ENCODE measurements at regions not wholly inside any gene's neighbourhood (a gene's known extent, or its start where the extent isn't known, plus 50 kb on each side); places are given as distances from the start of the nearest gene placed in this dataset.
A peak's percentile ranks its signal among the peaks of the same experiment; 100 is the strongest.

DNA sequence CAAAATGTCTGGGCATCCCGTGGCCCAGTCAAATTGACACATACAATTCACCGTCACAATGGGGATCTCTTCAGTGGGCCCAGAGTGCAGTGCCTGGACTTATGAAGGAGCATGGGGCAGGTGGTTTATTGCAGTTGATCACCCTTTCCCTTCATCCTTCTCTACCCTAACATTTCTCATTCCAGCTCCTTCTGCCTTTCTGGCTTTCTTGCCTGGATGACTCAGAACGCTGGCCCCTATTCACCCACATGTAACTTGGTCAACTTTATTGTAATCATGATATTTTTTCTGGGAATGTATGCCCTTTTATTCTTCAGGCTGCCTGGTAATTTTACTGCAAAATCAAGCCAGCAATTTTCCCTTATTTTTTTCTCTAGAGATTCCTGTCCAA, 179.9 kb upstream of the DTNBP1 start:
- Histone ChIP-seq H3K4me2 (no peak overlapping the region), H3K9me2 (ENCODE audit: insufficient read depth) (no peaks in the 10 kb centered on the region), H4K20me1 (replicated peaks; ENCODE audit: insufficient read depth) (no peaks in the 10 kb centered on the region), H3K36me3 (ENCODE audit: insufficient read depth) (no peaks in the 10 kb centered on the region), H3K4me3 (no peak overlapping the region), H2AFZ (peak overlapping the region; percentile 63; the same call in 1 of the 2 replicates), H3K27me3 (ENCODE audit: insufficient read depth) (no peaks in the 10 kb centered on the region), H3K4me1 (ENCODE audit: insufficient read depth) (no peaks in the 10 kb centered on the region), H3K79me2 (replicated peaks; ENCODE audit: insufficient read depth) (no peaks in the 10 kb centered on the region), H3K27ac (ENCODE audit: low read depth) (no peak overlapping the region), H3F3A (replicated peaks; ENCODE audit: low read depth) (no peaks in the 10 kb centered on the region)
- Mint-ChIP-seq H3K36me3 (ENCODE audit: low read depth) (no peaks in the 10 kb centered on the region), H3K27ac (no peak overlapping the region), H3K27me3 (ENCODE audit: insufficient read depth, low read depth, poor library complexity) (peaks cover 4% of the 10 kb centered on the region), H3K4me1 (peaks cover 17% of the 10 kb centered on the region), H3K4me3 (no peak overlapping the region), H3K9me3 (no peaks in the 10 kb centered on the region)
- DNase-seq (ENCODE audit: low spot score) (no peak), ATAC-seq (no peak)
- TF ChIP-seq, protein P1, sequence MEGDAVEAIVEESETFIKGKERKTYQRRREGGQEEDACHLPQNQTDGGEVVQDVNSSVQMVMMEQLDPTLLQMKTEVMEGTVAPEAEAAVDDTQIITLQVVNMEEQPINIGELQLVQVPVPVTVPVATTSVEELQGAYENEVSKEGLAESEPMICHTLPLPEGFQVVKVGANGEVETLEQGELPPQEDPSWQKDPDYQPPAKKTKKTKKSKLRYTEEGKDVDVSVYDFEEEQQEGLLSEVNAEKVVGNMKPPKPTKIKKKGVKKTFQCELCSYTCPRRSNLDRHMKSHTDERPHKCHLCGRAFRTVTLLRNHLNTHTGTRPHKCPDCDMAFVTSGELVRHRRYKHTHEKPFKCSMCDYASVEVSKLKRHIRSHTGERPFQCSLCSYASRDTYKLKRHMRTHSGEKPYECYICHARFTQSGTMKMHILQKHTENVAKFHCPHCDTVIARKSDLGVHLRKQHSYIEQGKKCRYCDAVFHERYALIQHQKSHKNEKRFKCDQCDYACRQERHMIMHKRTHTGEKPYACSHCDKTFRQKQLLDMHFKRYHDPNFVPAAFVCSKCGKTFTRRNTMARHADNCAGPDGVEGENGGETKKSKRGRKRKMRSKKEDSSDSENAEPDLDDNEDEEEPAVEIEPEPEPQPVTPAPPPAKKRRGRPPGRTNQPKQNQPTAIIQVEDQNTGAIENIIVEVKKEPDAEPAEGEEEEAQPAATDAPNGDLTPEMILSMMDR (conservative IDR thresholded peaks at IDR 0.05; ENCODE audit: low read depth in 2 of 2): no peak
- TF ChIP-seq, protein P2, sequence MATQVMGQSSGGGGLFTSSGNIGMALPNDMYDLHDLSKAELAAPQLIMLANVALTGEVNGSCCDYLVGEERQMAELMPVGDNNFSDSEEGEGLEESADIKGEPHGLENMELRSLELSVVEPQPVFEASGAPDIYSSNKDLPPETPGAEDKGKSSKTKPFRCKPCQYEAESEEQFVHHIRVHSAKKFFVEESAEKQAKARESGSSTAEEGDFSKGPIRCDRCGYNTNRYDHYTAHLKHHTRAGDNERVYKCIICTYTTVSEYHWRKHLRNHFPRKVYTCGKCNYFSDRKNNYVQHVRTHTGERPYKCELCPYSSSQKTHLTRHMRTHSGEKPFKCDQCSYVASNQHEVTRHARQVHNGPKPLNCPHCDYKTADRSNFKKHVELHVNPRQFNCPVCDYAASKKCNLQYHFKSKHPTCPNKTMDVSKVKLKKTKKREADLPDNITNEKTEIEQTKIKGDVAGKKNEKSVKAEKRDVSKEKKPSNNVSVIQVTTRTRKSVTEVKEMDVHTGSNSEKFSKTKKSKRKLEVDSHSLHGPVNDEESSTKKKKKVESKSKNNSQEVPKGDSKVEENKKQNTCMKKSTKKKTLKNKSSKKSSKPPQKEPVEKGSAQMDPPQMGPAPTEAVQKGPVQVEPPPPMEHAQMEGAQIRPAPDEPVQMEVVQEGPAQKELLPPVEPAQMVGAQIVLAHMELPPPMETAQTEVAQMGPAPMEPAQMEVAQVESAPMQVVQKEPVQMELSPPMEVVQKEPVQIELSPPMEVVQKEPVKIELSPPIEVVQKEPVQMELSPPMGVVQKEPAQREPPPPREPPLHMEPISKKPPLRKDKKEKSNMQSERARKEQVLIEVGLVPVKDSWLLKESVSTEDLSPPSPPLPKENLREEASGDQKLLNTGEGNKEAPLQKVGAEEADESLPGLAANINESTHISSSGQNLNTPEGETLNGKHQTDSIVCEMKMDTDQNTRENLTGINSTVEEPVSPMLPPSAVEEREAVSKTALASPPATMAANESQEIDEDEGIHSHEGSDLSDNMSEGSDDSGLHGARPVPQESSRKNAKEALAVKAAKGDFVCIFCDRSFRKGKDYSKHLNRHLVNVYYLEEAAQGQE (IDR thresholded peaks at IDR 0.05; ENCODE audit: unreplicated experiment): no peak
- TF ChIP-seq, protein P3, sequence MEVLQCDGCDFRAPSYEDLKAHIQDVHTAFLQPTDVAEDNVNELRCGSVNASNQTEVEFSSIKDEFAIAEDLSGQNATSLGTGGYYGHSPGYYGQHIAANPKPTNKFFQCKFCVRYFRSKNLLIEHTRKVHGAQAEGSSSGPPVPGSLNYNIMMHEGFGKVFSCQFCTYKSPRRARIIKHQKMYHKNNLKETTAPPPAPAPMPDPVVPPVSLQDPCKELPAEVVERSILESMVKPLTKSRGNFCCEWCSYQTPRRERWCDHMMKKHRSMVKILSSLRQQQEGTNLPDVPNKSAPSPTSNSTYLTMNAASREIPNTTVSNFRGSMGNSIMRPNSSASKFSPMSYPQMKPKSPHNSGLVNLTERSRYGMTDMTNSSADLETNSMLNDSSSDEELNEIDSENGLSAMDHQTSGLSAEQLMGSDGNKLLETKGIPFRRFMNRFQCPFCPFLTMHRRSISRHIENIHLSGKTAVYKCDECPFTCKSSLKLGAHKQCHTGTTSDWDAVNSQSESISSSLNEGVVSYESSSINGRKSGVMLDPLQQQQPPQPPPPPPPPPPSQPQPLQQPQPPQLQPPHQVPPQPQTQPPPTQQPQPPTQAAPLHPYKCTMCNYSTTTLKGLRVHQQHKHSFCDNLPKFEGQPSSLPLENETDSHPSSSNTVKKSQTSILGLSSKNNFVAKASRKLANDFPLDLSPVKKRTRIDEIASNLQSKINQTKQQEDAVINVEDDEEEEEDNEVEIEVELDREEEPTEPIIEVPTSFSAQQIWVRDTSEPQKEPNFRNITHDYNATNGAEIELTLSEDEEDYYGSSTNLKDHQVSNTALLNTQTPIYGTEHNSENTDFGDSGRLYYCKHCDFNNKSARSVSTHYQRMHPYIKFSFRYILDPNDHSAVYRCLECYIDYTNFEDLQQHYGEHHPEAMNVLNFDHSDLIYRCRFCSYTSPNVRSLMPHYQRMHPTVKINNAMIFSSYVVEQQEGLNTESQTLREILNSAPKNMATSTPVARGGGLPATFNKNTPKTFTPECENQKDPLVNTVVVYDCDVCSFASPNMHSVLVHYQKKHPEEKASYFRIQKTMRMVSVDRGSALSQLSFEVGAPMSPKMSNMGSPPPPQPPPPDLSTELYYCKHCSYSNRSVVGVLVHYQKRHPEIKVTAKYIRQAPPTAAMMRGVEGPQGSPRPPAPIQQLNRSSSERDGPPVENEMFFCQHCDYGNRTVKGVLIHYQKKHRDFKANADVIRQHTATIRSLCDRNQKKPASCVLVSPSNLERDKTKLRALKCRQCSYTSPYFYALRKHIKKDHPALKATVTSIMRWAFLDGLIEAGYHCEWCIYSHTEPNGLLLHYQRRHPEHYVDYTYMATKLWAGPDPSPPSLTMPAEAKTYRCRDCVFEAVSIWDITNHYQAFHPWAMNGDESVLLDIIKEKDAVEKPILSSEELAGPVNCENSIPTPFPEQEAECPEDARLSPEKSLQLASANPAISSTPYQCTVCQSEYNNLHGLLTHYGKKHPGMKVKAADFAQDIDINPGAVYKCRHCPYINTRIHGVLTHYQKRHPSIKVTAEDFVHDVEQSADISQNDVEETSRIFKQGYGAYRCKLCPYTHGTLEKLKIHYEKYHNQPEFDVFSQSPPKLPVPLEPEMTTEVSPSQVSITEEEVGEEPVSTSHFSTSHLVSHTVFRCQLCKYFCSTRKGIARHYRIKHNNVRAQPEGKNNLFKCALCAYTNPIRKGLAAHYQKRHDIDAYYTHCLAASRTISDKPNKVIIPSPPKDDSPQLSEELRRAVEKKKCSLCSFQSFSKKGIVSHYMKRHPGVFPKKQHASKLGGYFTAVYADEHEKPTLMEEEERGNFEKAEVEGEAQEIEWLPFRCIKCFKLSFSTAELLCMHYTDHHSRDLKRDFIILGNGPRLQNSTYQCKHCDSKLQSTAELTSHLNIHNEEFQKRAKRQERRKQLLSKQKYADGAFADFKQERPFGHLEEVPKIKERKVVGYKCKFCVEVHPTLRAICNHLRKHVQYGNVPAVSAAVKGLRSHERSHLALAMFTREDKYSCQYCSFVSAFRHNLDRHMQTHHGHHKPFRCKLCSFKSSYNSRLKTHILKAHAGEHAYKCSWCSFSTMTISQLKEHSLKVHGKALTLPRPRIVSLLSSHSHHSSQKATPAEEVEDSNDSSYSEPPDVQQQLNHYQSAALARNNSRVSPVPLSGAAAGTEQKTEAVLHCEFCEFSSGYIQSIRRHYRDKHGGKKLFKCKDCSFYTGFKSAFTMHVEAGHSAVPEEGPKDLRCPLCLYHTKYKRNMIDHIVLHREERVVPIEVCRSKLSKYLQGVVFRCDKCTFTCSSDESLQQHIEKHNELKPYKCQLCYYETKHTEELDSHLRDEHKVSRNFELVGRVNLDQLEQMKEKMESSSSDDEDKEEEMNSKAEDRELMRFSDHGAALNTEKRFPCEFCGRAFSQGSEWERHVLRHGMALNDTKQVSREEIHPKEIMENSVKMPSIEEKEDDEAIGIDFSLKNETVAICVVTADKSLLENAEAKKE (CRISPR knock-in tag; IDR thresholded peaks at IDR 0.05): no peak
- TF ChIP-seq EZH2phosphoT487 (IDR thresholded peaks at IDR 0.05; ENCODE audit: unreplicated experiment): no peak
- no peak for TF ChIP-seq POLR2AphosphoS5 (IDR thresholded peaks at IDR 0.05; ENCODE audit: low read depth)
- no peak for TF ChIP-seq NANOG (IDR thresholded peaks at IDR 0.05; ENCODE audit: borderline replicate concordance)
- no peak for TF ChIP-seq JUNB (IDR thresholded peaks at IDR 0.05; ENCODE audit: unreplicated experiment)
- no peak for TF ChIP-seq ZNF331 (CRISPR knock-in tag; IDR thresholded peaks at IDR 0.05; ENCODE audit: low read depth)
- no peak for TF ChIP-seq CREB1 (CRISPR knock-in tag; IDR thresholded peaks at IDR 0.05; ENCODE audit: low read depth)
